ENCODE measurements at regions not wholly inside any gene's neighbourhood (a gene's known extent, or its start where the extent isn't known, plus 50 kb on each side); places are given as distances from the start of the nearest gene placed in this dataset.

- no peak for TF ChIP-seq POLR2A (IDR thresholded peaks at IDR 0.05)
- TF ChIP-seq POLR2AphosphoS5 (IDR thresholded peaks at IDR 0.05), result no peak
- TF ChIP-seq CTCF (IDR thresholded peaks at IDR 0.05), result no peak
- Histone ChIP-seq H3K4me1 (no peaks in the 10 kb centered on the region), H3K36me3 (no peaks in the 10 kb centered on the region), H3K9me3 (no peaks in the 10 kb centered on the region), H3K27ac (no peak overlapping the region), H3K27me3 (no peaks in the 10 kb centered on the region), H3K4me3 (no peak overlapping the region)
- no peak for DNase-seq (ENCODE audit: low spot score in 2 of 2)
- intact Hi-C loops (cut with DNase I; ENCODE audit: low total_unique reads), result no loop called here
Measured at GRCh38 chr4:85414972-85415371, 60.0 kb upstream of the ARHGAP24 start.

GRCh38 chr4:85416094-85416493 is 58.9 kb upstream of the ARHGAP24 start:
- no peak for DNase-seq (ENCODE audit: low spot score in 2 of 2)
- intact Hi-C loops (cut with DNase I; ENCODE audit: low total_unique reads), result no loop called here
- Histone ChIP-seq H3K27ac (no peak overlapping the region), H3K9me3 (no peaks in the 10 kb centered on the region), H3K4me1 (no peaks in the 10 kb centered on the region), H3K4me3 (no peak overlapping the region), H3K27me3 (no peaks in the 10 kb centered on the region), H3K36me3 (no peaks in the 10 kb centered on the region)
- TF ChIP-seq POLR2AphosphoS5 (IDR thresholded peaks at IDR 0.05), result no peak
- TF ChIP-seq POLR2A (IDR thresholded peaks at IDR 0.05), result no peak
- TF ChIP-seq CTCF (IDR thresholded peaks at IDR 0.05), result no peak

GRCh38 chr4:85419103-85419502 is 55.8 kb upstream of the ARHGAP24 start:
- no peaks in the 10 kb centered on the region for H3K9me3 ChIP-seq
- H3K27me3 ChIP-seq, result no peaks in the 10 kb centered on the region
- H3K27ac ChIP-seq, result no peak overlapping the region
- no peak for DNase-seq (ENCODE audit: low spot score in 2 of 2)
- no peak overlapping the region for H3K4me3 ChIP-seq
- H3K36me3 ChIP-seq, result no peaks in the 10 kb centered on the region
- TF ChIP-seq POLR2AphosphoS5 (IDR thresholded peaks at IDR 0.05), result no peak
- no peak for TF ChIP-seq CTCF (IDR thresholded peaks at IDR 0.05)
- TF ChIP-seq POLR2A (IDR thresholded peaks at IDR 0.05), result no peak
- intact Hi-C loops (cut with DNase I; ENCODE audit: low total_unique reads), result no loop called here
- H3K4me1 ChIP-seq, result no peaks in the 10 kb centered on the region

GRCh38 chr4:85420831-85421230 is 54.1 kb upstream of the ARHGAP24 start:
- Histone ChIP-seq H3K4me1 (no peaks in the 10 kb centered on the region), H3K27ac (no peak overlapping the region), H3K36me3 (no peaks in the 10 kb centered on the region), H3K9me3 (no peaks in the 10 kb centered on the region), H3K4me3 (no peak overlapping the region), H3K27me3 (no peaks in the 10 kb centered on the region)
- intact Hi-C loops (cut with DNase I; ENCODE audit: low total_unique reads), result no loop called here
- no peak for DNase-seq (ENCODE audit: low spot score in 2 of 2)
- TF ChIP-seq CTCF (IDR thresholded peaks at IDR 0.05) (no peak), POLR2AphosphoS5 (IDR thresholded peaks at IDR 0.05) (no peak), POLR2A (IDR thresholded peaks at IDR 0.05) (no peak)

- Histone ChIP-seq H3K27me3 (no peaks in the 10 kb centered on the region), H3K36me3 (no peaks in the 10 kb centered on the region), H3K4me3 (no peak overlapping the region), H3K9me3 (no peaks in the 10 kb centered on the region), H3K27ac (no peak overlapping the region), H3K4me1 (no peaks in the 10 kb centered on the region)
- TF ChIP-seq POLR2A (IDR thresholded peaks at IDR 0.05) (no peak), CTCF (IDR thresholded peaks at IDR 0.05) (no peak), POLR2AphosphoS5 (IDR thresholded peaks at IDR 0.05) (no peak)
- no peak for DNase-seq (ENCODE audit: low spot score in 2 of 2)
- intact Hi-C loops (cut with DNase I; ENCODE audit: low total_unique reads), result no loop called here
Measured at GRCh38 chr4:85423431-85423830, 51.5 kb upstream of the ARHGAP24 start.
